Upper lobe of right lung (tissue), 1 donor: ENCODE measurements at regions not wholly inside any gene's neighbourhood (a gene's known extent, or its start where the extent isn't known, plus 50 kb on each side); places are given as distances from the start of the nearest gene placed in this dataset.

ENCODE experiments used
- ATAC-seq: fragments of 200-7000 bp; cut with Tn5 transposase; one replicate; pipeline ENCODE4 v1.9.1; 2020; ENCODE audit warnings: mild to moderate bottlenecking, moderate library complexity
- DNase-seq: peaks from one replicate; pipeline ENCODE4 v3.0.0-alpha.2; 2020
- H3K27ac ChIP-seq: fragments of 200-600 bp; one replicate; pipeline ENCODE4 v1.8.0; 2022
- H3K27me3 ChIP-seq: fragments of 200-600 bp; one replicate; pipeline ENCODE4 v1.8.0; 2022; ENCODE audit warnings: mild to moderate bottlenecking
- H3K36me3 ChIP-seq: fragments of 200-600 bp; one replicate; pipeline ENCODE4 v1.8.0; 2022
- H3K4me1 ChIP-seq: fragments of 200-600 bp; one replicate; pipeline ENCODE4 v1.8.0; 2022
- H3K4me3 ChIP-seq: fragments of 200-600 bp; one replicate; pipeline ENCODE4 v1.8.0; 2022; ENCODE audit warnings: mild to moderate bottlenecking
- H3K9me3 ChIP-seq: fragments of 200-600 bp; one replicate; pipeline ENCODE4 v1.8.0; 2022
- CTCF ChIP-seq: fragments of 200-600 bp; IDR thresholded peaks from one replicate; pipeline ENCODE4 v1.8.0; 2022; ENCODE audit warnings: antibody characterized with exemption
- intact Hi-C: fragments of 100-400 bp; cut with DNase I; formaldehyde crosslinking; loops from one replicate; pipeline ENCODE4 v1.11.0; 2022
- donor health status: DM: no; HTN: yes; CAD: no; lungs with severe emphysema.

- DNase-seq = no peak
- no peaks in the 10 kb centered on the region for H3K27me3 ChIP-seq
- TF ChIP-seq CTCF = no peak
- no peak overlapping the region for H3K27ac ChIP-seq
- H3K4me1 ChIP-seq = no peaks in the 10 kb centered on the region
- no peak overlapping the region for H3K4me3 ChIP-seq
- no peaks in the 10 kb centered on the region for H3K36me3 ChIP-seq
- no peak for ATAC-seq
- H3K9me3 ChIP-seq = no peaks in the 10 kb centered on the region
- intact Hi-C loops = no loop called here
Measured at GRCh38 chr9:108674766-108675530, 180.8 kb downstream of the ACTL7B start.

GRCh38 chr9:108673386-108673785, 182.4 kb downstream of the ACTL7B start:
- DNase-seq (no peak), ATAC-seq (no peak)
- intact Hi-C loops = no loop called here
- Histone ChIP-seq H3K4me1 (no peaks in the 10 kb centered on the region), H3K36me3 (no peaks in the 10 kb centered on the region), H3K4me3 (no peak overlapping the region), H3K9me3 (no peaks in the 10 kb centered on the region), H3K27me3 (no peaks in the 10 kb centered on the region), H3K27ac (no peak overlapping the region)
- TF ChIP-seq CTCF = no peak

DNA sequence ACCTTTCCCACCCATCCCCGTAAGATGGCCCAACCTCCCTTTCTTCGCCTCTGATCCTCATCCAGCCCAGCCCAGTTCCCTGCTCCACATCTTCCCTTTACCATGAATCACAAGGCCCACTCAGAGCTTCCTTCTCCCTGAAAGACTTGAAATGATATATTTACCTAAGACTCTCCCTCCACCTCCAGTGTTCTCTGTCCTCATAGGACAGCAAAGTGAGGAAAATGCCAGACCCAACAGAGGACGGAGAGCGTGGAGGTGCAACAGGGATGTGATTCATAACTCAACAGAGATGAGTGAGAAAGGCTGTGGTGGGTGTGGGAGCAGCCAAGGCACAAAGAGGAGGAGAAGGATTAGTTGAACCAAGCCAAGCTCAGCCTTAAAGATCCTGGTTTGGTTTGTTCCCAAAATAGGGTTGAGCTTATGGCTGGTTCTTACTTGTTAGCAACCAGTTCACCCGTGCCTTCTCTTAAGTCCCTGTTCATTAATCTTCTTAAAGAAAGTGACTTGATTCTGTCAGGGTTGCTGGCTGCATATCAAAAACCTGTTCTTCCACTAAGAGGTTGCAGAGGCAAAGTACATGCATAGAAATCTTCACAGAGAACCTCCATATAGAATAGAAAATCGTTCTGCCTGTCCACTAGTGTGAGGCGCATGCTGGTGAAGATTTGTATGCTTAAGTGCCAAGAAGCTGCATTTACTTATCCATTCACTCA, 183.2 kb downstream of the ACTL7B start:
- H3K27me3 ChIP-seq = no peaks in the 10 kb centered on the region
- ATAC-seq (no peak), DNase-seq (no peak)
- TF ChIP-seq CTCF = no peak
- H3K27ac ChIP-seq = no peak overlapping the region
- H3K4me1 ChIP-seq = no peaks in the 10 kb centered on the region
- no peaks in the 10 kb centered on the region for H3K9me3 ChIP-seq
- intact Hi-C loops = no loop called here
- H3K4me3 ChIP-seq = no peak overlapping the region
- no peaks in the 10 kb centered on the region for H3K36me3 ChIP-seq

DNA sequence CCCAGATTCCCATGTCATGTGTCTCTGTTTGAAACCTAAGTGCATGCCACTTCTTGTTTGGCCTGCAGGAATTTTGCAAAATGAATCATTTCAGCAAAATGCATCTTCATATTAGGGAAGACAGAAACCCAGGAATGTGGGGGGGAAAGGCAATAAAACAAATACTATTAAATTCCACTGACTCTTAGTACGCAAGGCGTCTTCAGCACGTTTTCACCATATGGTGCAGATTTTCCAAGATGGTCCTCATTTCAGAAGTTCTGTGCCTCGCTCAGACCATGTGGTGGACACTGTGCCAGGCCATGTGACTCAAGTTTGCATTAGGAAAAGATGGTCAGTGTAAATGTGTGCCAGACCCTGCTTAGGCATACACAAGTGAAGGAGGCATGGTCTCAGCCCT, 184.0 kb downstream of the ACTL7B start:
- Histone ChIP-seq H3K36me3 (no peaks in the 10 kb centered on the region), H3K27me3 (no peaks in the 10 kb centered on the region), H3K9me3 (no peaks in the 10 kb centered on the region), H3K4me3 (no peak overlapping the region), H3K4me1 (no peaks in the 10 kb centered on the region), H3K27ac (no peak overlapping the region)
- ATAC-seq (no peak), DNase-seq (no peak)
- intact Hi-C loops = no loop called here
- no peak for TF ChIP-seq CTCF

DNA sequence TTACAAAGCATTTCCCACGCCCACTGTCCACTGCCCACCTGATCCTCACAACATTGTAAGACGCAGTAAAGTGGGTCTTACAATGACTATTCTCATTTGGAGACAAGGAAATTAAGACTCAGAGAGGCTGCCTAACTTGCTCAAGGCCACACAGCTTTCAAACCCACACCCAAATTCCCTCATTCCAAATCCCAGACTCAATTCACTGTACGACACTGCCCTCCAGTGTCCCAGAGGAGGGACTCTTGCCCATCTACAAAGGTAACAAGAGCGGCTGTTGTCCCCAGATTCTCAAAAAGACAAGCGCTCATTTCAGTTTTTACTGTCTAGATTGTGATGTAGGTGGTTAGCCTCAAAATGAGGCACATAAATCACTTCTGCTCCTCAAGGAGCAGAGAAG, 184.6 kb downstream of the ACTL7B start:
- Histone ChIP-seq H3K4me3 (no peak overlapping the region), H3K4me1 (no peaks in the 10 kb centered on the region), H3K27me3 (no peaks in the 10 kb centered on the region), H3K27ac (no peak overlapping the region), H3K9me3 (no peaks in the 10 kb centered on the region), H3K36me3 (no peaks in the 10 kb centered on the region)
- ATAC-seq (no peak), DNase-seq (no peak)
- intact Hi-C loops = no loop called here
- TF ChIP-seq CTCF = no peak
